HG02623 (cell line): ENCODE measurements at regions not wholly inside any gene's neighbourhood (a gene's known extent, or its start where the extent isn't known, plus 50 kb on each side); places are given as distances from the start of the nearest gene placed in this dataset.
"Not testable (repeated sequence)": the region's sequence is repeated elsewhere in the genome, so short reads cannot be mapped to it uniquely, and the experiment has no call there.

Source experiments
- ATAC-seq: cut with Tn5 transposase; IDR thresholded peaks from one replicate; pipeline ENCODE4 v1.9.1; 2021; ENCODE audit warnings: moderate library complexity; ENCODE audit not compliant: unreplicated experiment

DNA sequence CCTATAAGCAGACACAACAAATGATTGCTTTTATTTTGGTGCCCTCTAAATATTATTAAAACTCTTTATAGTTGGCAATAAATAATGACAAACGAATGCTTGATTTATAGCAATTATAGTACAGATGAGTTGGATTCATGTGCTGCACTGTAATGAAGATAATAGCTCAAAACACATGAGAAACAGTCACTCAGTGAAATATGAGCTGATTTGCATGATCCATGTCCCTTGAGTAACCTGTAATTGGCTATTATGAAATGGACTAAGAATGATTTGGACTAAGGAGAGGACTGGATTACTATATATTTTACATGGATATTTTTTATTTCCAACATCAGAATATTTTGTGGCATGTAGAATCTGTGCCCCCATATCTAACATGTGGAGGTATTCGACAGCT lies 365.6 kb upstream of the UBE2E3 start:
- ATAC-seq: no peak

DNA sequence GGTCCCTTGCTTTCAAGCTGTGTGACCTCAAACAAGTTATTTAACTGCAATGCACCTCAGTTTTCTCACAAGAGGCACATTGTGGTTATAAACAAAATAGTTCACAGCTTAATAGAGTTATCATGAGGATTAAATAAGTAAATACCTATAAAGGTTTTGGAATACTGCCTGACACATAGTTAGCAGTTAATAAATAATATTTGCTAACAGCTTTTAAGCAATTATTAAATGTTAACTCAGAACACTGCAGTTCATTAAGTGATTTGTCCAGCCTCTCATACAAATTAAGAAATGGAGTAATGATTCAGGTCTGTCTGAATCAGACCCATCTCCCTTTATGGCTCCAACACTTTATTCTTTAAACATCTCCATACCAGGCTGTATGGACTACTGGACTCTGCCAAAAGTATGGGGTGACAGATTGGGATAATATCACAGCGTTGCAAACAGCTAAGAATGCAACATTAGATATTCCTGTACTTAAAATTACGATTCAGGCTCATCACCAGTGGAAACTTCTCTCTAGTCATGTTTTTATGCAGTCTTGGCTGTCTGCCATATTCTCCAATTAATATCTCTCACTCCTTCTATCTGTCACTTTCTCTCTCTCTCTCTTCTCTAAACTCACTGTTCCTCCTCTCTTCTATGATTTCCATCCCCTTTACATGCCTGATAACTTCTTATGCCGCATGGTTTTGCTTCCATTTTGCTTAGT lies 370.6 kb upstream of the UBE2E3 start:
- ATAC-seq: no peak

DNA sequence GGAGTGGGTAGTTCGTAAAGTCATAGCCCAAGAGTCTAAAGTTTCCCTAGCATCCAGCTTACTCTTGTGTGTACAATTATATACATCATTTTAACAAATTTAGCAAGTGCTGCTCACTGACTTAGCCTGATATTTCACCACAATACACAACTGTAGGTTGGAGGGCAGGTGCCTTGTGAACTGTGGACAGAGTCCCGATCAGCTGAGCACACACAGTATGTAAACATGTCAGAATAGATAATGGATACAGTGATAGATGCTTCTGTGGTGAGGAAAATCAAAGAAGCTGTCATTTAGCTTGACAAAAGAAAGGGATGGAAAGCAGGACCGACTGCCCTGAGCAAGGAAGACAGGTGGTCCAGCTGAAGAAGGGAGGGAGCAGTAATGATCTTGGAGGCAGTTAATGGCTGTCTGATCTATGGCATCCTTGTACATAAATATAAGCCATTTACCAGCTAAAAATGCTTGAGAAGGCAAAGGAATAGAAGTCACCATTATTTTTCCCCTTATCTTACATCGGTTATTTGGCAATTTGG lies 372.8 kb upstream of the UBE2E3 start:
- no peak for ATAC-seq

DNA sequence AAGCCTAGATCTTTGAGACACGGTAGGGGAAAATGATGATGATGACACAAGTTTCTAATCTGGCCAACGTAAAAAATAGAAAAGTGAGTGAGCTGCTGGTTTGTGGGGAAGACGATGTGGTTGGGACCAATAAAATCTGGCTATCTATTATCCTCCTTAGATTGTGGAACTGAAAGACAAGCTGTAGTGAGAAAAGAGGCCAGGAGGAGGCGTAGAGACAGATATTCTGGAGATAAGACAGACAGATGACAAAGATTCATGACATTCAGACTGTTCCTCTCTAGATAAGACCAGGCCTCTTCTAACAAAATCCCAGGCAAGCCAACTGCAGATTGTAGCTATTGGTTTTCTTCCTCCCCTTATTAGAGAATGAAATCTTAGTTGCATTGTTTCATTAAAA lies 376.3 kb upstream of the UBE2E3 start:
- peak; percentile 67 for ATAC-seq

DNA sequence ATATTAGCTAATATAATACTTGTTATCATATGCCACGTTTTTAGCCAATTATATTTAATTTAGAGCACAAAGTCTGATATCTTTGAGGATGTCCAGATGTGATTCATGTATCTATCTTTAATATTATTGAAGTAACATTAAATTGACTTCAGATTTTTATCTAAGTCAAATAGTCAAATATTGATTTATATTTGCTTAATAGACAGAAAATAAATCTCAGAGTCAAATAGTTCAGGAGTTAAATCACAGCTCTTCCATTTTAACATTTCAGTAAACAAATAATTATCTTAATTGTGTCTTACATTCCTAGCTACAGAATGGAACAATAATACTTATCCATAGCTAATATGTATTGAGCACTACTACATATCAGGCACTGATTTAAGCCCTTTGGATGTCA lies 379.4 kb upstream of the UBE2E3 start:
- ATAC-seq: no peak

DNA sequence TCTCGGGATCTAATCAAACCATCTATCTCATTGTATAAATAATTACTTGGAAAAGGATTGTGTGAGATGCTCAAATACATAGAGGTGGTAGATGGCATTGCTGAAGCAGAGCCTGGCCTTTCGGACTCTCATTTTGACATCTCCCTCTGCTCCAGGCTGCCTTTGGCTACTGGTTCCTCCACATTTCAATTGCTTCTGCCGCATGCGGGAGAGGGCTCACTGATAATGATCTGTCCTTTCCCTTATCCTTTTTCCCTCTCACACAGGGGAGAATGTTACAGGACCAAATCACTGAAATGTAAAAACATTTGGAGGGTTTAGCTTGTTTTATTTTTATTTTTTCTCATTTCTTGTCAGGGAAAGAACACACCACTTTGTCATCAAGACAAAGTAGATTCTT lies 380.6 kb upstream of the UBE2E3 start:
- no peak for ATAC-seq

DNA sequence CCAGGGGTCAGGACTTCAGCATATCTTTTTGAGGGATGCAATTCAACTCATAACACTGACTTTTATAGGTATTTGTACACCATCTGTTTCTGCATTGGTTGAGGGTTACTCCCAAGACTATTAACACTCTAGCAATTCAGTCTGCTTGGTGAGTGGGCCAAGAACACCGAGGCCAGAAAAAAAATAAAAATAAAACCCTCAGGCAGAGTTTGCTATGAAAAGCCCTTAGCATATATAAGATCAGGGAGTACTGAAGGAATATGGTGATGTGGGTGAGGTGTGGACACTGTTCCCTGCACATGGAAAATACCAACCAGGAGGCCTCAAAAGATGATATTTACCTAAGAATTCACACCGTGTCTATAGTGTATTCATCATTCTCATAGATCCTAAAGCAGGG lies 383.2 kb upstream of the UBE2E3 start:
- ATAC-seq: no peak

DNA sequence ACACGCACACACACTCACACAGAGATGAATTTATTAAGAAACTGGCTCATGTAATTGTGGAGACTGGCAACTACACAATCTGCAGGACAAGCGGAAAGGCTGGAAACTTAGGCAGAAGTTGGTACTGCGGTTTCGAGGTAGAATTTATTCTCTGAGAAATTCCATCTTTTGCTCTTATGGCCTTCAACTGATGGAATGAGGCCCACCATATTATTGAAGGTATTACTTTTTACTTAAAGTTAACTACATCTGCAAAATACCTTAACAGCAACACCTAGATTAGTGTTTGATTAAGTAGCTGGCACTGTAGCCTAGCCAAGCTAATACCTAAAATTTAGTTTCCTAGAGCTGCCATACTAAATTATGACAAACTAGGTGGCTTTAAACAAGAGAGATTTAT lies 384.0 kb upstream of the UBE2E3 start:
- ATAC-seq: no peak

DNA sequence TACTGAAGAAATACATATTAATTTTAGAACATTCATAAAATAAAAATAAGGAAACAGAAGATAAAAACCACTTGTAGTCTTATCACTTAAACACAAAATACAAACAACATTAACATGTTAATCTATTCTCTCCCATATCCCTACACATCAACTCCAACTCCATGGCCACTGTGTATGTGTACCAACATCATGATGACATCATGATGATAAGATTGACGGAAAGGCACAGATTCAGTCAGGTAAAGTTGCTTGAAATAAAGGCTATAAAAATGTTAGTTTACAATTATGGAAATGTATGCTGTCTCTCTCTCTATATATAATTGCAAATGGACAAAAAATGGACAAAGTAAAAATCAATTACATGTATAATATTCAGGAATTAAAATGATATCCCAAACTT lies 388.5 kb upstream of the UBE2E3 start:
- ATAC-seq: no peak

DNA sequence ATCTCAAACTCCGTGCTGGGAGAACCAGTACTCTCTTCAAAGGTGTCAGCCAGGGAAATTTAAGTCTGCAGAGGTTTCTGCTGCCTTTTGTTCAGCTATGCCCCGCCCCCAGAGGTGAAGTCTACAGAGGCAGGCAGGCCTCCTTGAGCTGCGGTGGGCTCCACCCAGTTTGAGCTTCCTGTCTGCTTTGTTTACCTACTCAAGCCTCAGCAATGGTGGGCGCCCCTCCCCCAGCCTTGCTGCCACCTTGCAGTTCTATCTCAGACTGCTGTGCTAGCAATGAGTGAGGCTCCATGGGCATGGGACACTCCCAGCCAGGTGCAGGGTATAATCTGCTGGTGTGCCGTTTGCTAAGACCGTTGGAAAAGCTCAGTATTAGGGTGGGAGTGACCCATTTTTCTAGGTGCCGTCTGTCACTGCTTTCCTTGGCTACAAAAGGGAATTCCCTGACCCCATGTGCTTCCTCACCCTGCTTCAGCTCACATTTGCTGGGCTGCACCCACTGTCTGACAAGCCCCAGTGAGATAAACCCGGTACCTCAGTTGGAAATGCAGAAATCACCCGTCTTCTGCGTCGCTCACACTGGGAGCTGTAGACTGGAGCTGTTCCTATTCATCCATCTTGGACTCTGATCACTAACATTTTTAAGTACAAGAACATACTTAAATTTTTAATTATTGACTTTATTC lies 389.2 kb upstream of the UBE2E3 start:
- ATAC-seq: not testable (repeated sequence)

DNA sequence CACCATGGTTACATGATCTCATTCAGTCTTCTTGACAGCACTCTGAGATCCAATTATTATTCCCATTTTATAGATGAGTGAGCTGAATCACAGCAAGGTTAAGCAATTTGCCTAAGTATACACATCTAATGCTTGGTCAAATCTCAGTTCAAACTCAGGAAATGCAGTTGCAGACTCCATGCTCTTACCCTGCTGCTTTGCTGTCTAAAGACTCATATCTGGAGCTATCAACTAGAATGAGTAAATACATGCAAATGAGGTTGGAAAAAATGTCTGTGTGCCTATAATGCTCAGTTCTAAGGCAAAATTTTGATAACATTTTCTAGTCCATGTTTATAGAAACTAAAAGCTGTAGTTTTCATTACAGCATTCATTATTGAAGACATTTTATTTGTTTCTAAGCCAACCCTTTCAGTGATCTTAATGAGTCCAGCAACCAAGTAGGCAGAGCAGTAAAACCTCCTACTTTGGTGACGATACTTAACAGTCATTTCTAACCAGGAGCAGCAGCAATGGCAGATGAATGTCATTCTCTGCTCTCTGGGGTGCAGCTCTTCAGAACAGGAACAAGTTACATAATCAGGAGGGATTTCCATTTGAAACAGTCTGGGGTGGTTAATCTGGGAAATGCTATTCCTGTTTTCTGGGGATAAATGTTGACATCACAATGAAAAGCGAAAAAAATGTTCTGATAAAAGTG lies 396.8 kb upstream of the UBE2E3 start:
- ATAC-seq: no peak

DNA sequence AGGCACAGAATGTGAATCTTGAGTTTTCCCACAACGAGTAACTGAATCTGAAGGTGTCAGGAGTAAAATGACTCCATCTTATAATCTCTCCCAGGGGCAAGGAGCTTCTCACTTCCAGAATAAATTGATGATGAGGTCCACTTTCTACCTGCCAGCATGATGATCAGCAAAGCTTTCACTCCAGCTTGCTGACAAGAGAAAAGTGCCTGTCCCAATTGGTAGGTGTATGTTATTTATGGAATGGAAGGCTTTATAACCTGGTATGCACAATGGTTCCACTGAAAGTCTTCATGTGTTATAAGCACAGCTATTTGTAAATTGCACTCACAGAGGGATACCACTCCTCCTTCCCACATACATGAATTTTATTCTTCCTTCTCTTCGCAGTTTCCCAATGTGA lies 401.0 kb upstream of the UBE2E3 start:
- ATAC-seq: no peak

DNA sequence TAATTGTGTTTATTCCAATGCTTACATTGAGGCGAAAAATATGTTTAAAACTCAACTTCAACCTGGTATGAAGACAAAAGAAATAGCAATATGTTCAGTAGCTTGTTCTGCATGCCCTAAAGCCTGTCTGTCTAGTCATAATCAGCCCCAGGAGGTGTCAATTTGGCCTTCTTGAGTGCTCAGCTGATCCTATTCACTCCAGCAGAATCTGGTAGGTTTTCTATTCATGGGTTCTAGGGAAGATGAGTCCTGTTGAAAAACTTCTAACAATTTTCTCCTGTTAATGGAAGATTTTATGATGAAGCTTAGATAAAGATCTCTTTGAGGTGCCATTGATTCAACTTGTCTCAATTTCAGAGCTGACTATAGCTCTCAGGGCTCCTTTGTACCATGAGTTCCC lies 402.0 kb upstream of the UBE2E3 start:
- ATAC-seq: no peak

DNA sequence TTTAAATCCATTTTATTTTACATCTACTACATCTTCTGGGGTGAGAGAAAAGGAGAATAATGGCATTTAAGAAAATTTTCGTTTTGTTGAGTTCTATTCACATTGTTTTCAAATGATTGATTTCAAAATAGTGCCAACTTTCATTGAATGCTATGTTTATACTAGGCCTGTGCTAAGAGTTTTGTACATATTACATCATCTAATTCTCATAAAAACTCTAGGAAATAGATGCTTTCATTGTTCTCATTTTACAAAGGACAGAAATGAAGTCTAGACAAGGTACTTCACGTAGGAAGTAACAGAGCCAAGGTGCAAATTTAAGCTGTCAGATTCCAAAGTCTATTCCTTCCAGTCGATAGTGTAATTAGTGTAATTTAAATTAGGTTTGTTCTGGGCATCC lies 402.8 kb upstream of the UBE2E3 start:
- no peak for ATAC-seq

DNA sequence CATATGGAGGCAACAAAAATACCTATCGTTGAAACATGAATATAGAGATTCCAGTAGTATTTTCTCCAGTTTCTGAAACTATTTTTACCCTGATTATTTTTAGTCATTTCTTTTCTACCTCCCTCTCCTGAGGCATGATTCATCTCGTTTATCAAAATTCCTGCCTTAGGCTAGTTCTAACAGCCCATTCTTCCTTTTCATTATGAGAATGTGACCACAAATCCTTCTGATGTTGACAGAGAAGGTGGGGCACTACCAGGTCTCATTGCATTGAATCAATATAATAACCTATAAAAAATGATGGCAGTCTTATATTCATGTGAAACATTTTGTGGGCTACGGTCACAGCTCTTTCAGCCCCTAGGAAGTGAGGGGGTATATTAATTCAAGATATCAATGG lies 406.5 kb upstream of the UBE2E3 start:
- ATAC-seq: no peak

DNA sequence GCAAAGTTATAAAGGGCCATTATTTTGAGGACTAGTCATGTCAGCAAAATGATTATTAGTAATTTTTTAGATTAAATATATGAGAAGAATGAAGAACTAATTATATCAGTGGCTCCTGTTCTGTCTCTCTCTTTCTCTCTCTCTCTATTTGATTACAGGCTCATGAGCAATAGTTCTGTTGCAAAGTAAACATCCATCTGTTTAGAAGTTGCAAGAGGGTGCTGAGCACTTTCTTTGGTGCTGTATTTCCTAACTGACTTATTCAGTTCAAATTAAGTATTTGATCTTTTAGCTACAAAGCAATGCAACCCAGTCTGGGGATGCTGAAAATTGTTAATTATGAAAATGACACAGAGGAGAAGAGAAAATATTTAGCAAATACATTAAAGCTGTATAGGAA lies 408.1 kb upstream of the UBE2E3 start:
- ATAC-seq: no peak

DNA sequence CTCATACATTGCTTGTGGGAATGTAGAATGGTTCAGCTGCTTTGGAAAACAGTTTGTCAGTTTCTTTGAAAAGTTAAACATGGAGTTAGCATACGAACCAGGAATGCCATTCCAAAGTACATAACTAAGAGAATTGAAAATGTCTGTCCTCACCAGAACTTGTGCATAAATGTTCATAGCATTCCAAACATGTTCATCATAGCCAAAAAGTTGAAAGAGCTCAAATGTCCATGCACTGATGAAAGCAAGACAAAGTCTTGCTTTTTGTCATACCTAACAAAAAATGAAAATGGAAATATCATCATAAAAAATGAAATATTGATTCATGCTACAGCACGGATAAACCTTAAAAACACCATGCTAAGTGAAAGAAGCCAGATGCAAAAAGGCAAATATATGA lies 408.8 kb upstream of the UBE2E3 start:
- no peak for ATAC-seq

DNA sequence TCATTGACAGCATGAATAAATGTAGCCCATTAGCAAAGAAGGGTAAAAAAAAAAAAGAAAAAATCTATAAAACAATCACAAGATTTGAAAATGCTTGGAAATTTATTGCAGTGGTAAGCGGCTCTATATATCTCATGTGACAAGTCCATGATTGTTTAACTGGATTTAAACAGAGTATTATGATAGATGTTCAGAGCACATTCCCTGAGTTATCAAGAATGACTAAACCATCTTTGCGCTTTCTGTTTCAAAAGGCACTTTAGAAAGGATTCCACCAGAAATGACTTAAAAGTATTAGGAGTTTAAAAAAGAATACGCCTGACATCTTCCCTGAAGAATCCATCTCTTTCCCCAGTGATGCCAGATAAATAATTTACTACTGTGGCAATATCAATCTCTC lies 409.5 kb upstream of the UBE2E3 start:
- no peak for ATAC-seq

DNA sequence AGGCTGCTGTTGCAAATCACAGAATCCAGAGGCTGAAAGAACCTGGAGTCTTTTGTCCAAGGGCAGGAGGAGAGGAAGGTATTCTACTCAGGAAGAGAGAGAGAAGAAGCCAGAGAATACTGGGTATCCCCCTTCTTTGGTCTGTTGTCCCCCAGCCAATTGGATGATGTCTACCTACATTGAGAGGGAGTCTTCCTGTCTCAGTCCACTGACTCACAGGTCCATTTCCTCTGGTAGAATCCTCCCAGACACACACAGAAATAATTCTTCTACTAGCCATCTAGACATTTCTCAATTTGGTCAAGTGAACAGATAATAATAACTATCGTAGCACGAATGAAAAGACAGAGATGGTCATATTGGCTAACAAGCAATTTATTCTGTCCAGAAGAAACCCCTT lies 416.4 kb upstream of the UBE2E3 start:
- ATAC-seq: no peak

DNA sequence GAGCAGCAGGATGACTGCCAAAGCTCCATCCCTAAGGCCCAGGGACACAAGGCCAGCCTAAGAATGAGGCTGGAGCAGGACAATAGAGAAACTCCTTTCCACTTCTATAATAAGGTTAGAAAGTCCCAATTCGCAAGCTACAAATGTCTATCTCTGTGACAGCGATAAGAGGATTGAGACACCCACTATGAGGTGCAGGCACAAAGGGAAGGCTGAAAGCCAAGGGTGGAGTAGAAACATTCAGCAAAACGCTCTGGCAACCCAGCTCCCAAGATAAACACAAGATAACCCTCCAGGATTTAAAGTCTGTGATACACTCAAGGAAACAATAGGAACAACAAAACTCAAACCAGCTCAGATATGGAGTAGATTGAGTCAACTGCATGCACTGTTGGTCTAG lies 418.0 kb upstream of the UBE2E3 start:
- ATAC-seq: no peak

DNA sequence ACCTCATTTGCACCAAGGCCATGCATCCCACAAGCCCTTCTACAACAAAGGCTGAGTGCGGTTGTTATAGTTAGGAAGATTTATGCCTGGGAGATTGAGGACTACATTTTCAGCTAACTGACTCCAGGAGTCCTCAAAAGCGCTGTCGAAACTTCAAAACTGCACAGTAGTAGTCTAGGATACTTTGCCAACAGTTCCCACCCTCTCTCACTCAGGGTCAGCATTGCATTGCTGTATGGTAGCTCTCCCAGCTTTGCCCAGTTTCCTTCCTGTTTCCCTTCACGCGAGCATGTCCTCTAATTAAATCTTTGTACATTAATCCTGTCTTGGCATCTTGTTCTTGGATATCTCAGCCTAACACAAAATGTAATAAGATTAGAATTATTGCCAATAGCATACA lies 420.6 kb upstream of the UBE2E3 start:
- no peak for ATAC-seq

DNA sequence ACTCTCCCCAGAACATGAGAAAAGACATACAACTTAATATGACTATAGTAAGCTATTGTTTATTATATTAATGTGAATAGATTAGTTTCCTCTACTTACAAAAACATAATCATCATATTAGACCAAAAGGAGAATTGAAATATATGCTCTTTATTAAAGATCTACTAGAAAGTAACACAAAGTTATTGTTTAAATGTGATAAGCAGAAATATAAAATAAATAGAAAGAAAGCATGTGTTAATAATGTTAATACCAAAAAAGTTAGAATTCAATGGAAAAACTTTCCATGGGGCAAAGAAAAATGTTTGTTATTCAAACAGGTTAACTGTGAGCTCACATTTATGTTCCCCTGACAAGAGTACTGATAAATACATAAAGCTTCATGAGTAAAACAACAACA lies 421.4 kb upstream of the UBE2E3 start:
- no peak for ATAC-seq
